CD8-positive, alpha-beta memory T cell (primary cell): ENCODE measurements at regions not wholly inside any gene's neighbourhood (a gene's known extent, or its start where the extent isn't known, plus 50 kb on each side); places are given as distances from the start of the nearest gene placed in this dataset.
A peak's percentile ranks its signal among the peaks of the same experiment; 100 is the strongest.
"Not testable (repeated sequence)": the region's sequence is repeated elsewhere in the genome, so short reads cannot be mapped to it uniquely, and the experiment has no call there.

Experiments used
- CTCF ChIA-PET: fragments of 350-600 bp; sonication (Branson Sonifier 250); formaldehyde crosslinking; loops from one replicate; lab custom pipeline; 2021; ENCODE audit warnings: antibody characterized with exemption; lab: Charles Lee
- POLR2A ChIA-PET: fragments of 350-600 bp; sonication (Branson Sonifier 250); formaldehyde crosslinking; loops from one replicate; lab custom pipeline; 2021; ENCODE audit warnings: antibody characterized with exemption; lab: Charles Lee
- DNase-seq, 5 donors: peaks; one replicate each; pipeline versions ENCODE4 v3.0.0 to v3.0.0-alpha.2; 2020 to 2022; ENCODE audit warnings: mixed read lengths in 1 of 5
- H3K27ac ChIP-seq: one replicate; pipeline ENCODE4 v1.7.0; 2013; ENCODE audit warnings: low read depth, mild to moderate bottlenecking, low read length, moderate library complexity
- H3K27me3 ChIP-seq: 2 replicates; pipeline ENCODE4 v1.7.0; 2013; ENCODE audit warnings: low read length, mild to moderate bottlenecking; ENCODE audit not compliant: insufficient read depth, poor library complexity, severe bottlenecking
- H3K36me3 ChIP-seq: 2 replicates; pipeline ENCODE4 v1.7.0; 2013; ENCODE audit warnings: mild to moderate bottlenecking, low read length, moderate library complexity; ENCODE audit not compliant: insufficient read depth
- H3K4me1 ChIP-seq: 2 replicates; pipeline ENCODE4 v1.7.0; 2013; ENCODE audit warnings: mild to moderate bottlenecking, low read length, moderate library complexity; ENCODE audit not compliant: insufficient read depth
- H3K4me3 ChIP-seq: 2 replicates; pipeline ENCODE4 v1.7.0; 2013; ENCODE audit warnings: mild to moderate bottlenecking, low read length
- H3K9me3 ChIP-seq: 2 replicates; pipeline ENCODE4 v1.7.0; 2013; ENCODE audit warnings: mild to moderate bottlenecking, low read length
- H3K27ac Mint-ChIP-seq, 8 donors: one replicate each; pipeline ENCODE4 v1.8.0; 2020 to 2021; ENCODE audit warnings: mixed read lengths in 8 of 8, mild to moderate bottlenecking in 6 of 8, inconsistent platforms in 3 of 8, moderate library complexity in 3 of 8
- H3K27me3 Mint-ChIP-seq, 2 donors: one replicate each; pipeline ENCODE4 v1.8.0; 2020 to 2021; ENCODE audit warnings: mixed read lengths in 2 of 2, mild to moderate bottlenecking in 1 of 2, moderate library complexity in 1 of 2
- H3K36me3 Mint-ChIP-seq, 3 donors: one replicate each; pipeline ENCODE4 v1.8.0; 2020 to 2021; ENCODE audit warnings: mixed read lengths in 3 of 3, inconsistent platforms in 1 of 3, mild to moderate bottlenecking in 1 of 3
- H3K4me1 Mint-ChIP-seq, 3 donors: one replicate each; pipeline ENCODE4 v1.8.0; 2020 to 2021; ENCODE audit warnings: mixed read lengths in 3 of 3, inconsistent platforms in 1 of 3, mild to moderate bottlenecking in 1 of 3
- H3K4me3 Mint-ChIP-seq, 7 donors: one replicate each; pipeline ENCODE4 v1.8.0; 2020 to 2021; ENCODE audit warnings: mixed read lengths in 7 of 7, mild to moderate bottlenecking in 6 of 7, moderate library complexity in 4 of 7, inconsistent platforms in 2 of 7
- H3K9me3 Mint-ChIP-seq, 5 donors: one replicate each; pipeline ENCODE4 v1.8.0; 2020 to 2022; ENCODE audit warnings: mixed read lengths in 5 of 5, mild to moderate bottlenecking in 3 of 5, moderate library complexity in 2 of 5, inconsistent platforms in 1 of 5

DNA sequence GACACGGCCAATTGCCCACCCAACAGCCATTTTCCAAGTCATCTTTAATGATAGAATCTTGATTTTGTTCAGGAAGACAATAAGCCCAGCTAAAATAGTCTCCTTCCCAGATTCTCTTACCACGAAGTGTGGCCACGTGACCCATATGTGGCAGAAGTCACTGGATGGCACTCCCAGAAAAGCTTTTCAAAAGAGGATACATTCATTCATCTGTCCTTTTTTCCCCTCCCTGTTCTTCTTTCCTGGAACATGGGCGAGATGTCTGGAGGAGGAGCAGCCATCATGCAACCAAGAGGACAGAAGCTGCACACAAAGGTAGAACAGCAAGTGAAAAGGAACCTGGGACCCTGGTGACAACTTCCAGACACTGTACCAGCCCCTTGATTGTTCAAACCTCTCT lies 174.7 kb downstream of the UACA start:
- no peak overlapping the region for H3K27ac Mint-ChIP-seq
- Histone ChIP-seq H3K4me3 (no peak overlapping the region), H3K4me1 (peaks cover 4% of the 10 kb centered on the region), H3K27ac (no peak overlapping the region), H3K9me3 (no peaks in the 10 kb centered on the region), H3K36me3 (no peaks in the 10 kb centered on the region), H3K27me3 (peaks cover 7% of the 10 kb centered on the region)
- H3K36me3 Mint-ChIP-seq: peaks cover 0 to 13% (median 0%) of the 10 kb centered on the region in 3 donors
- peaks cover 5 to 13% (median 8%) of the 10 kb centered on the region in 3 donors for H3K4me1 Mint-ChIP-seq
- POLR2A ChIA-PET: no interaction called here
- H3K9me3 Mint-ChIP-seq: peaks cover 0 to 9% (median 3%) of the 10 kb centered on the region in 5 donors
- CTCF ChIA-PET: no interaction called here
- H3K4me3 Mint-ChIP-seq: no peak overlapping the region
- no peak for DNase-seq
- peaks cover 35 to 54% of the 10 kb centered on the region in 2 donors for H3K27me3 Mint-ChIP-seq

DNA sequence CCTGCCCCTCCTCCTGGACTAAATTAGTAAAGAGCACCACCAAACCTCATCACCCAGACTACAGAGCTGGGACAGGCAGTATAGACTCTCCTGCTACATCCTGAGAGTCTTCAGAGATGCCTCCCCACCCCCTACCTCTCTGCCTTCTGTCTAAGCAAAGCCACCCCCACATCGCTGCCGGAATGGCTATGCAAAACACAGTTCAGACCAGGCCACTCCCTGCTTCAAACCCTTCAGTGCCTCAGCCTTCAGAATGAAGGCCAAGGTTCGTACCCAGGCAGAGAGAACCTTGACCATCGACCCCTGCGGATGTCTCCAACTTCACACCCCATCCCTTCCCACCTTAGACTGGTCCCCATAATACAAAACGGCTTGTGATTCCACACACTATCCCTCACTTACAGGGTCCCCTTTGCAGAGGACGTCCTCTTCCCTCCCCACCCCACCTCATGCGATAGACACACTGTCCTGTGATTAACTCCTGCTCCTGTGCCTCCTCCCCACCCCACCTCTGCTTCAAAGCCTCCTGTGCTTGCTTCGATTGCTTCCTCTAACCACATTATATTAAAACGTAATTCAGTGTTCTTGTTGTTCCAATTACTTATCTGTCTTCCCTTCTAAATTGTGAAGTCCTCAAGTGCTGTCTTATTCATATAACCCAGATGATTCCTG lies 175.3 kb downstream of the UACA start:
- H3K4me3 Mint-ChIP-seq: no peak overlapping the region
- Histone ChIP-seq H3K27me3 (peaks cover 7% of the 10 kb centered on the region), H3K27ac (no peak overlapping the region), H3K4me3 (no peak overlapping the region), H3K36me3 (no peaks in the 10 kb centered on the region), H3K4me1 (peaks cover 4% of the 10 kb centered on the region), H3K9me3 (no peaks in the 10 kb centered on the region)
- DNase-seq: no peak
- ChIA-PET POLR2A (no interaction called here), CTCF (no interaction called here)
- H3K27me3 Mint-ChIP-seq: peaks cover 33 to 51% of the 10 kb centered on the region in 2 donors
- H3K27ac Mint-ChIP-seq: no peak overlapping the region
- peaks cover 0 to 9% (median 0%) of the 10 kb centered on the region in 5 donors for H3K9me3 Mint-ChIP-seq
- peaks cover 5 to 13% (median 8%) of the 10 kb centered on the region in 3 donors for H3K4me1 Mint-ChIP-seq
- H3K36me3 Mint-ChIP-seq: peaks cover 0 to 10% (median 0%) of the 10 kb centered on the region in 3 donors

DNA sequence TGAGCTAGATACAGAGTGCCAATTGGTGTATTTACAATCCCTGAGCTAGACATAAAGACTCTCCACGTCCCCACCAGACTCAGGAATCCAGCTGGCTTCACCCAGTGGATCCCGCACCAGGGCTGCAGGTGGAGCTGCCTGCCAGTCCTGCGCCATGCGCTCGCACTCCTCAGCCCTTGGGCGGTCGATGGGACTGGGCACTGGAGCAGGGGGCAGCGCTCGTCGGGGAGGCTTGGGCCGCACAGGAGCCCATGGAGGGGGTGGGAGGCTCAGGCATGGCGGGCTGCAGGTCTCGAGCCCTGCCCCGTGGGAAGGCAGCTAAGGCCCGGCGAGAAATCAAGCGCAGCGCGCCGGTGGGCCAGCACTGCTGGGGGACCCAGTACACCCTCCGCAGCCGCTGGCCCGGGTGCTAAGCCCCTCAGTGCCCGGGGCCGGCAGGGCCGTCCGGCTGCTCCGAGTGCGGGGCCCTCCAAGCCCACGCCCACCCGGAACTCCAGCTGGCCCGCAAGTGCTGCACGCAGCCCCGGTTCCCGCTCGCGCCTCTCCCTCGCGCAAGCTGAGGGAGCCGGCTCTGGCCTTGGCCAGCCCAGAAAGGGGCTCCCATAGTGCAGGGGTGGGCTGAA lies 176.2 kb downstream of the UACA start:
- H3K4me3 Mint-ChIP-seq, H3K27ac ChIP-seq, H3K36me3 Mint-ChIP-seq, DNase-seq, H3K4me3 ChIP-seq, H3K27me3 ChIP-seq, H3K27ac Mint-ChIP-seq, H3K4me1 ChIP-seq, POLR2A ChIA-PET, CTCF ChIA-PET, H3K36me3 ChIP-seq, H3K9me3 ChIP-seq, H3K9me3 Mint-ChIP-seq: not testable (repeated sequence)
- peaks cover 5 to 13% (median 8%) of the 10 kb centered on the region in 3 donors for H3K4me1 Mint-ChIP-seq
- peaks cover 33 to 47% of the 10 kb centered on the region in 2 donors for H3K27me3 Mint-ChIP-seq

DNA sequence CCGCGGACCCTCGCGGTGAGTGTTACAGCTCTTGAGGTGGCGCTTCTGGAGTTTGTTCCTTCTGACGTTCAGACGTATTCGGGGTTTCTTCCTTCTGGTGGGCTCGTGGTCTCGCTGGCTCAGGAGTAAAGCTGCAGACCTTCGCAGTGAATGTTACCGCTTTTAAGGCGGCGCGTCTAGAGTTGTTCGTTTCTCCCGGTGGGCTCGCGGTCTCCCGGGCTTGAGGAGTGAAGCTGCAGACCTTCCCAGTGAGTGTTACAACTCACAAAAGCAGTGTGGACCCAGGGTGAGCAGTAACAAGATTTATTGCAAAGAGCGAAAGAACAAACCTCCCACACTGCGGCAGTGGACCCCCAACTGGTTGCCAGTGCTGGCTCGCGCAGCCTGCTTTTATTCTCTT lies 177.1 kb downstream of the UACA start:
- H3K27ac Mint-ChIP-seq: no peak overlapping the region
- CTCF ChIA-PET: interaction anchor here (1.6 to 1.7 kb wide), 2 partner anchors 54 to 119 kb away, joined by 3 to 4 read pairs; no protein-coding TSS in a partner anchor
- H3K4me1 Mint-ChIP-seq: peaks cover 5 to 13% (median 8%) of the 10 kb centered on the region in 3 donors
- POLR2A ChIA-PET: interaction anchor here (0.7 kb wide), 1 partner anchor 508 kb away, joined by 3 read pairs; no protein-coding TSS in a partner anchor
- no peak for DNase-seq
- H3K27me3 Mint-ChIP-seq: peaks cover 30 to 47% of the 10 kb centered on the region in 2 donors
- H3K4me3 Mint-ChIP-seq: peak overlapping the region in 2 of 7 donors; percentile 51 to 52
- Histone ChIP-seq H3K27ac (no peak overlapping the region), H3K36me3 (no peaks in the 10 kb centered on the region), H3K27me3 (peaks cover 7% of the 10 kb centered on the region), H3K9me3 (no peaks in the 10 kb centered on the region), H3K4me1 (peaks cover 4% of the 10 kb centered on the region), H3K4me3 (no peak overlapping the region)
- no peaks in the 10 kb centered on the region for H3K36me3 Mint-ChIP-seq
- no peaks in the 10 kb centered on the region for H3K9me3 Mint-ChIP-seq

DNA sequence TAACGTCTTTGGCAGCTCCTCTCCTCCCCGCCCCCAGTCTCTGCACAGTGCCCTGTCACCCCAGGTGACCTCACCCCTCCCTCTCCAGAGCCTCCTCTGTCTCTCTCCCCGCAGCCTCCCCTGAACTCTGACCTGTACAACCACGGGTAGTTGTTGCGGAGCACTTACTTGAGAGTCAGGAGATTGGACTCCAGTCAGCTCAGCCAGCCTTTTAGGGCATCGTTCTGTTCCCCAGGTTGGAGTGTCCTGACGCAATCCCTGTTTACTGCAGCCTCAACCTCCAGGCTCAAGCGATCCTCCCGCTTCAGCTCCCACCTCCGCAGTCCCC lies 177.7 kb downstream of the UACA start:
- Histone ChIP-seq H3K36me3 (no peaks in the 10 kb centered on the region), H3K4me1 (peaks cover 4% of the 10 kb centered on the region), H3K27ac (no peak overlapping the region), H3K27me3 (peaks cover 7% of the 10 kb centered on the region), H3K9me3 (no peaks in the 10 kb centered on the region), H3K4me3 (no peak overlapping the region)
- Mint-ChIP-seq H3K36me3 (no peaks in the 10 kb centered on the region), H3K27ac (peak overlapping the region in 1 of 8 donors; percentile 83), H3K9me3 (no peaks in the 10 kb centered on the region), H3K4me1 (peaks cover 5 to 13% (median 8%) of the 10 kb centered on the region in 3 donors), H3K4me3 (peak overlapping the region in 3 of 7 donors; percentile 29 to 57 (median 51)), H3K27me3 (peaks cover 29 to 47% of the 10 kb centered on the region in 2 donors)
- CTCF ChIA-PET: interaction anchor here (1.3 to 1.7 kb wide), 3 partner anchors 9 to 118 kb away, joined by 3 to 4 read pairs (median 3); no protein-coding TSS in a partner anchor
- POLR2A ChIA-PET: interaction anchor here (0.7 kb wide), 1 partner anchor 507 kb away, joined by 3 read pairs; no protein-coding TSS in a partner anchor
- DNase-seq: no peak

DNA sequence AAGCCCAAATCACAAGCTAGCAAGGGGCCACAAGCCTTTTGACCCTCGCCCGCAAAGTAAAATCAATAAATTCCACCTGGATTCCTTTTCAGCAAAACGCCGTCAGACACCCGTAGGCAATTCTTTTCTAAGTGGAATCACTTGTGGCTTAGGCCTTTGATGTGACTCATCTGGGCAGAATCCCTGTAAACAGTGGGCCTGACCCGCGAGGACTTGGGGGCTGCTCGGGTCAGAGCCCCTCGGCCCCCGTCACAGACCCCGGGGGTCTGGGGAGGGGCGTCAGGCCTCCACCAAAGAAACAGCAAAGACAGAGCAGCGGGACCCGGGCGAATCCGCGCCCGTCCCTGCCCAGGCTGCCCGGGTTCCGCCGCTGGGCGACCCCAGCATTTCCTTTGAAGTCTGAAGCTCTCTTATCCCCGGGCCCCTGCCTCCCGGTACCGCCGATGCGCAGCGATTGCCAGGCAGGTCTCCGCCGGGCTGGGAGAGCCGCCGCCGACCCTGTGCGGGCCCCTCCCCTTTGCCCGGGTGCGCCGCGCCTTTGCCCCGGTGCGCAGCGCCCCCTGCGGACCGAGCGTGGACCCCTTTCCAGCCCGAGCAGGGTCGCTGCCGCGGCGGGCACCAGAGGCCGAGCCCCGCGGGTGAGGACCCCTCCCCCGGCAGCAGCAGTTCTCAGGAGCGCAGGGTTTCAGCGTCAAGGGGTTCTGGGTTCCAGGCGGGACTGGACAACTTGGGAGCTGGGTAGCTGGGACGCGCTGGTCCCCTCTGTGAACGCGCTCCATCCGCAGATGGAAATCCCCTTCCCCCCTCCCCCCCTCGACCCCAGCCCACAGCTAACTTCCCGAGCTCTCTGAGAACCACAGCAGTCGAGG lies 178.3 kb downstream of the UACA start:
- no peaks in the 10 kb centered on the region for H3K36me3 ChIP-seq
- peak overlapping the region in 1 of 8 donors; percentile 41 for H3K27ac Mint-ChIP-seq
- ChIA-PET POLR2A (no interaction called here), CTCF (interaction anchor here (1.3 to 1.7 kb wide), 3 partner anchors 8 to 118 kb away, joined by 3 to 4 read pairs (median 3); no protein-coding TSS in a partner anchor)
- H3K4me1 Mint-ChIP-seq: peaks cover 5 to 13% (median 8%) of the 10 kb centered on the region in 3 donors
- no peak overlapping the region for H3K4me3 ChIP-seq
- peaks cover 29 to 47% of the 10 kb centered on the region in 2 donors for H3K27me3 Mint-ChIP-seq
- H3K9me3 ChIP-seq: no peaks in the 10 kb centered on the region
- no peak overlapping the region for H3K27ac ChIP-seq
- DNase-seq: peak in 4 of 5 donors; percentile 8 to 52 (median 34)
- no peaks in the 10 kb centered on the region for H3K36me3 Mint-ChIP-seq
- no peaks in the 10 kb centered on the region for H3K9me3 Mint-ChIP-seq
- peaks cover 7% of the 10 kb centered on the region for H3K27me3 ChIP-seq
- peaks cover 4% of the 10 kb centered on the region for H3K4me1 ChIP-seq
- peak overlapping the region in 4 of 7 donors; percentile 28 to 57 (median 40) for H3K4me3 Mint-ChIP-seq

DNA sequence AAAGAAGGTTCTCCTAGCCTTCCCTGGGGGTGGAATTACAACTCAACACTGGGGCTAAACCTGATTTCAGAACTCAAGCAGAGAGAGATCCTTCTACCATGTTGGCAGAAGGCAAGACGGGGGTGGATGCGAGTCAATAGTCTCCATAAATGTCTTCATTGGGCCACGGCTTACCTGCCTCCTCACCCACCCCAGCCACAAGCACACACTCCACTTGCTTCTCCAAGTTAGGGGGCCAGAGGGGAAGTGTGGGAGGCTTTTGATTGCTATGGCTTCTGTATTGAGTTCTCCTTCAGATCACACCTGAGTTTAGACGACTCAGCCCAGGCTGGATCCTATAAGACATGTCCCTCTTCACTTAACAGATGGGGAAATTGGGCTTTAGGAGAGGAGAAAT lies 178.9 kb downstream of the UACA start:
- Mint-ChIP-seq H3K36me3 (no peaks in the 10 kb centered on the region), H3K4me1 (peaks cover 5 to 13% (median 8%) of the 10 kb centered on the region in 3 donors), H3K27ac (peak overlapping the region in 1 of 8 donors; percentile 41), H3K27me3 (peaks cover 30 to 49% of the 10 kb centered on the region in 2 donors), H3K9me3 (no peaks in the 10 kb centered on the region), H3K4me3 (peak overlapping the region in 4 of 7 donors; percentile 28 to 57 (median 40))
- Histone ChIP-seq H3K36me3 (no peaks in the 10 kb centered on the region), H3K9me3 (no peaks in the 10 kb centered on the region), H3K4me1 (peaks cover 4% of the 10 kb centered on the region), H3K4me3 (no peak overlapping the region), H3K27ac (no peak overlapping the region), H3K27me3 (peaks cover 7% of the 10 kb centered on the region)
- CTCF ChIA-PET: interaction anchor here (1.3 to 1.7 kb wide), 2 partner anchors 8 to 52 kb away, joined by 3 to 4 read pairs; no protein-coding TSS in a partner anchor
- DNase-seq: no peak
- POLR2A ChIA-PET: no interaction called here
